Rectal smooth muscle tissue (tissue), 1 donor: ENCODE measurements at regions not wholly inside any gene's neighbourhood (a gene's known extent, or its start where the extent isn't known, plus 50 kb on each side); places are given as distances from the start of the nearest gene placed in this dataset.

Experiments
- H3K27ac ChIP-seq: one replicate; pipeline ENCODE4 v1.7.0; 2013; ENCODE audit warnings: low read depth, low read length, inconsistent platforms
- H3K27me3 ChIP-seq: one replicate; pipeline ENCODE4 v1.7.0; 2013; ENCODE audit warnings: low read length; ENCODE audit not compliant: control insufficient read depth, insufficient read depth
- H3K36me3 ChIP-seq: one replicate; pipeline ENCODE4 v1.7.0; 2013; ENCODE audit warnings: low read length; ENCODE audit not compliant: control insufficient read depth, insufficient read depth
- H3K4me1 ChIP-seq: one replicate; pipeline ENCODE4 v1.7.0; 2013; ENCODE audit warnings: low read length; ENCODE audit not compliant: control insufficient read depth, insufficient read depth
- H3K4me3 ChIP-seq: one replicate; pipeline ENCODE4 v1.7.0; 2013; ENCODE audit warnings: low read length
- H3K9ac ChIP-seq: one replicate; pipeline ENCODE4 v1.7.0; 2013; ENCODE audit warnings: low read length

GRCh38 chr3:74331711-74332110, 282.7 kb downstream of the CNTN3 start:
- H3K9ac ChIP-seq = no peak overlapping the region
- no peak overlapping the region for H3K27ac ChIP-seq
- H3K36me3 ChIP-seq = no peaks in the 10 kb centered on the region
- no peaks in the 10 kb centered on the region for H3K4me1 ChIP-seq
- no peak overlapping the region for H3K4me3 ChIP-seq
- H3K27me3 ChIP-seq = no peaks in the 10 kb centered on the region

- Histone ChIP-seq H3K27me3 (no peaks in the 10 kb centered on the region), H3K9ac (no peak overlapping the region), H3K27ac (no peak overlapping the region), H3K4me3 (no peak overlapping the region), H3K4me1 (no peaks in the 10 kb centered on the region), H3K36me3 (no peaks in the 10 kb centered on the region)
Observed at GRCh38 chr3:74329096-74329495, 285.4 kb downstream of the CNTN3 start.

- Histone ChIP-seq H3K27me3 (no peaks in the 10 kb centered on the region), H3K4me1 (no peaks in the 10 kb centered on the region), H3K4me3 (no peak overlapping the region), H3K36me3 (no peaks in the 10 kb centered on the region), H3K27ac (no peak overlapping the region), H3K9ac (no peak overlapping the region)
Observed at GRCh38 chr3:74328435-74328834, 286.0 kb downstream of the CNTN3 start.

- no peak overlapping the region for H3K9ac ChIP-seq
- no peak overlapping the region for H3K27ac ChIP-seq
- H3K36me3 ChIP-seq = no peaks in the 10 kb centered on the region
- no peaks in the 10 kb centered on the region for H3K4me1 ChIP-seq
- H3K4me3 ChIP-seq = no peak overlapping the region
- no peaks in the 10 kb centered on the region for H3K27me3 ChIP-seq
Observed at GRCh38 chr3:74315291-74315690, 299.2 kb downstream of the CNTN3 start.

- no peaks in the 10 kb centered on the region for H3K27me3 ChIP-seq
- no peaks in the 10 kb centered on the region for H3K36me3 ChIP-seq
- H3K4me3 ChIP-seq = no peak overlapping the region
- no peak overlapping the region for H3K9ac ChIP-seq
- no peak overlapping the region for H3K27ac ChIP-seq
- no peaks in the 10 kb centered on the region for H3K4me1 ChIP-seq
Observed at GRCh38 chr3:74314696-74315095, 299.8 kb downstream of the CNTN3 start.

GRCh38 chr3:74309716-74310115, 304.7 kb downstream of the CNTN3 start:
- Histone ChIP-seq H3K9ac (no peak overlapping the region), H3K4me1 (no peaks in the 10 kb centered on the region), H3K27me3 (no peaks in the 10 kb centered on the region), H3K4me3 (no peak overlapping the region), H3K36me3 (no peaks in the 10 kb centered on the region), H3K27ac (no peak overlapping the region)

GRCh38 chr3:74304424-74304823, 310.0 kb downstream of the CNTN3 start:
- Histone ChIP-seq H3K27me3 (no peaks in the 10 kb centered on the region), H3K4me3 (no peak overlapping the region), H3K4me1 (no peaks in the 10 kb centered on the region), H3K27ac (no peak overlapping the region), H3K36me3 (no peaks in the 10 kb centered on the region), H3K9ac (no peak overlapping the region)

GRCh38 chr3:74303711-74304110, 310.7 kb downstream of the CNTN3 start:
- Histone ChIP-seq H3K27ac (no peak overlapping the region), H3K36me3 (no peaks in the 10 kb centered on the region), H3K9ac (no peak overlapping the region), H3K4me1 (no peaks in the 10 kb centered on the region), H3K27me3 (no peaks in the 10 kb centered on the region), H3K4me3 (no peak overlapping the region)

GRCh38 chr3:74302969-74303368, 311.5 kb downstream of the CNTN3 start:
- Histone ChIP-seq H3K36me3 (no peaks in the 10 kb centered on the region), H3K4me1 (no peaks in the 10 kb centered on the region), H3K4me3 (no peak overlapping the region), H3K9ac (no peak overlapping the region), H3K27ac (no peak overlapping the region), H3K27me3 (no peaks in the 10 kb centered on the region)

GRCh38 chr3:74302281-74302680, 312.2 kb downstream of the CNTN3 start:
- Histone ChIP-seq H3K4me3 (no peak overlapping the region), H3K27ac (no peak overlapping the region)

GRCh38 chr3:74301056-74301455, 313.4 kb downstream of the CNTN3 start:
- no peak overlapping the region for H3K4me3 ChIP-seq
- H3K36me3 ChIP-seq = no peaks in the 10 kb centered on the region
- H3K27ac ChIP-seq = no peak overlapping the region
- no peaks in the 10 kb centered on the region for H3K4me1 ChIP-seq
- H3K27me3 ChIP-seq = no peaks in the 10 kb centered on the region
- H3K9ac ChIP-seq = no peak overlapping the region

More at GRCh38 chr3:74302281-74302680, 312.2 kb downstream of the CNTN3 start:
- H3K27me3 ChIP-seq = no peaks in the 10 kb centered on the region
- H3K9ac ChIP-seq = no peak overlapping the region
- H3K4me1 ChIP-seq = no peaks in the 10 kb centered on the region
- H3K36me3 ChIP-seq = no peaks in the 10 kb centered on the region

- H3K4me3 ChIP-seq = no peak overlapping the region
- no peaks in the 10 kb centered on the region for H3K4me1 ChIP-seq
- H3K9ac ChIP-seq = no peak overlapping the region
- H3K27ac ChIP-seq = no peak overlapping the region
- H3K36me3 ChIP-seq = no peaks in the 10 kb centered on the region
- H3K27me3 ChIP-seq = no peaks in the 10 kb centered on the region
Observed at GRCh38 chr3:74295479-74295878, 319.0 kb downstream of the CNTN3 start.

GRCh38 chr3:74288761-74289160, 325.7 kb downstream of the CNTN3 start:
- Histone ChIP-seq H3K27me3 (no peaks in the 10 kb centered on the region), H3K27ac (no peak overlapping the region), H3K4me1 (no peaks in the 10 kb centered on the region), H3K4me3 (no peak overlapping the region), H3K36me3 (no peaks in the 10 kb centered on the region), H3K9ac (no peak overlapping the region)
